ENCODE measurements at regions not wholly inside any gene's neighbourhood (a gene's known extent, or its start where the extent isn't known, plus 50 kb on each side); places are given as distances from the start of the nearest gene placed in this dataset.

- DNase-seq (ENCODE audit: low read depth): no peak
- no peak overlapping the region for H3K4me3 ChIP-seq (ENCODE audit: low read depth, low read length)
- in situ Hi-C loops (cut with HindIII; ENCODE audit: low sequenced_read_pairs): no loop called here
- TF ChIP-seq CTCF (IDR thresholded peaks at IDR 0.05; ENCODE audit: low read depth, low read length, missing control alignments): no peak
Measured at GRCh38 chr4:13284932-13285331, 199.2 kb downstream of the RAB28 start.

- H3K4me3 ChIP-seq (ENCODE audit: low read depth, low read length): no peak overlapping the region
- no peak for TF ChIP-seq CTCF (IDR thresholded peaks at IDR 0.05; ENCODE audit: low read depth, low read length, missing control alignments)
- in situ Hi-C loops (cut with HindIII; ENCODE audit: low sequenced_read_pairs): no loop called here
- no peak for DNase-seq (ENCODE audit: low read depth)
Measured at GRCh38 chr4:13276357-13276756, 207.8 kb downstream of the RAB28 start.

GRCh38 chr4:13268703-13269102 is 215.4 kb downstream of the RAB28 start:
- DNase-seq (ENCODE audit: low read depth): no peak
- TF ChIP-seq CTCF (IDR thresholded peaks at IDR 0.05; ENCODE audit: low read depth, low read length, missing control alignments): no peak
- no peak overlapping the region for H3K4me3 ChIP-seq (ENCODE audit: low read depth, low read length)
- in situ Hi-C loops (cut with HindIII; ENCODE audit: low sequenced_read_pairs): no loop called here

GRCh38 chr4:13268165-13268564 is 216.0 kb downstream of the RAB28 start:
- no peak for TF ChIP-seq CTCF (IDR thresholded peaks at IDR 0.05; ENCODE audit: low read depth, low read length, missing control alignments)
- in situ Hi-C loops (cut with HindIII; ENCODE audit: low sequenced_read_pairs): no loop called here
- DNase-seq (ENCODE audit: low read depth): no peak
- H3K4me3 ChIP-seq (ENCODE audit: low read depth, low read length): no peak overlapping the region

- H3K4me3 ChIP-seq (ENCODE audit: low read depth, low read length): no peak overlapping the region
- in situ Hi-C loops (cut with HindIII; ENCODE audit: low sequenced_read_pairs): no loop called here
- DNase-seq (ENCODE audit: low read depth): no peak
- no peak for TF ChIP-seq CTCF (IDR thresholded peaks at IDR 0.05; ENCODE audit: low read depth, low read length, missing control alignments)
Measured at GRCh38 chr4:13267091-13267490, 217.0 kb downstream of the RAB28 start.

GRCh38 chr4:13266687-13267086 is 217.5 kb downstream of the RAB28 start:
- TF ChIP-seq CTCF (IDR thresholded peaks at IDR 0.05; ENCODE audit: low read depth, low read length, missing control alignments): no peak
- no peak overlapping the region for H3K4me3 ChIP-seq (ENCODE audit: low read depth, low read length)
- in situ Hi-C loops (cut with HindIII; ENCODE audit: low sequenced_read_pairs): no loop called here
- no peak for DNase-seq (ENCODE audit: low read depth)

GRCh38 chr4:13263967-13264525 is 220.1 kb downstream of the RAB28 start:
- in situ Hi-C loops (cut with HindIII; ENCODE audit: low sequenced_read_pairs): no loop called here
- no peak overlapping the region for H3K4me3 ChIP-seq (ENCODE audit: low read depth, low read length)
- no peak for TF ChIP-seq CTCF (IDR thresholded peaks at IDR 0.05; ENCODE audit: low read depth, low read length, missing control alignments)
- no peak for DNase-seq (ENCODE audit: low read depth)
